ENCODE measurements at regions not wholly inside any gene's neighbourhood (a gene's known extent, or its start where the extent isn't known, plus 50 kb on each side); places are given as distances from the start of the nearest gene placed in this dataset.
A peak's percentile ranks its signal among the peaks of the same experiment; 100 is the strongest.

DNA sequence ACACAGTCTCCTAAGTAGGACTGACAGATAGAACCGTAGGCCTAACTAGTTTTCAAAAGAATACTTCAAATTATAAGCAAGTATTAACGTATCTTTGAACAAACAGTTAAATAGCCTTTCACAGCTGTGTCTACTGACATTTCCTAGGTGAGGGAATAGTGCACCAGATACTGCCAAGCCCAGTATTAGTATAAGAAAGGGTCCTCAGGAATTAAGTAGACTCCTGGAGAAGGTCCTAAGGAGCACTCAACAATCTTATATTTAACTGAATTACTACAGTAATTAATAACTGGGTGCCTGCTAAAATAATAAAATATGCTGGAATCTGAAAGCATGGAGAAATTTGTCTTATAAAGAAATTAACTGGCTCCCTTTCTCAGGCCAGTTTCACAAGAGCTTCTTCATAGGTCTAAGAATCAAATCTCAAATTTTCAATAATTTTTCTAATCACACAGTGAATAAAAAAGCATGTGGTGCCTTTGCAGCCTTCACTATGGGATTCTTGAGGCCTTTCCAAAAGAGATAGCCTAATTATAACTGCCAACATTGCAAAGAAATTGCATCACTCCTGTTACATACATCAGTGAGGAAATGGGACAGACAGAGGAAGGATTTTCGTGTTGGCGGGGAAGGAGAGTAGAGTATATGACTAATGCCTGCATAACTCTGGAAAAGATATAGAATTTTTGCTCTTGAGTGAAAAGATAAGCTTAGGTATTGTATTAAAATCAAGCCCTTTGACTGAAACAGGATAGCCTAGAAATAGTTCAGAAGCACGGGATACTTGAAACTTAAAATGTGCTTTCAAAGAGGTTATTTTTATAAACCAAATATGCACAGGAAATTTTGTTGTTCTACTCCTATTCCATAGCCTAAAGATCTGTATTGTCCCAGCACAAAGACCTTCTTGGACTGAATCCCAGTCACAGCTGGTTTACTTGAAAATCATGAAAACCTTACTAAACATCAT, 228.6 kb upstream of the STK17B start:
- peak; percentile 6 for DNase-seq

DNA sequence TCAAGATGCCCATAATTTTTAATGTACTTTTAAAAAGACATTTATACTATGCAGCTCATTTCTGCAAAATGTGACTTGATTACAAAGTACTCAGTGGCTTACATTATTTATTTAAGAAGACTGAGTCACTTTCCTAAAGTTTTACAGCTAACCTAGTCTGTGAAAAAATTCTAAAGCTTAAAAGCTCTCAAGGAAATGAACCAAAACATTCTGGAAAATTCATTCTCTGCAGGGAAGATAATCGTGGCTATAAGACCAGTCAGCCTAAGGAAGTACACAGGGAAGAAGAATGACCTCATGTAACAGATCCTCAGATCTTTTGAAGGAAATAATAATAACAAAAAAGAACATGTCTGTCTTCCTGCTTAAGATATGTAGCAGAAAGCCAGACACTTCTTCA, 232.1 kb upstream of the STK17B start:
- DNase-seq, result no peak

GRCh38 chr2:196404276-196404675, 232.9 kb upstream of the STK17B start:
- DNase-seq, result no peak

DNA sequence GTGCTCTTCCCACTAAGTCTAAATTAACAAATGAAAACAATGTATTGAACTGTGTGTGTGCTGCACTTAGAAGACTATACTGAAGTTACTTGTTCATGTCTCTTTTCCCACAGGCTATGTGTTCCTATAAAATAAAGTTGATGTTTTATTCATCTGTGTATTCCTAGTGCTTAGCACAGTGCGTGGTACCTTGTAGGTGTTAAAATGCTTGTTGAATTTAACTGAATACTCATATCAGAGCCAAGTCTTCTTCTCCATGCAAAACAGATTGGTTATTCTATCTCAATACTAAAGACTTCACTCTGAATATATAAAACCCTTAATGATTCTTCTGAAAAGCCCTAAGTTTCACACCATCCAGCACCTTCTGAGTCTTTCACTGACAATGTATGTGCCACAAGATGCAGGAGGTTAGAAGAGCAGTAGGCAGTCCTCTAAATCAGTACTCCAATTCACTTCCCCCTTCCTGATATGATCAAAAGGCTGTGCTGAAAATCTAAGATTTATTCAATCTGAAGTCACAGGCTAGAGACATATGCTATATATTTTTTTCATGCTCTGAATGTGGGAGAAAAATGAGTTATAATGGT, 231.7 kb upstream of the CCDC150 start:
- DNase-seq, result no peak

DNA sequence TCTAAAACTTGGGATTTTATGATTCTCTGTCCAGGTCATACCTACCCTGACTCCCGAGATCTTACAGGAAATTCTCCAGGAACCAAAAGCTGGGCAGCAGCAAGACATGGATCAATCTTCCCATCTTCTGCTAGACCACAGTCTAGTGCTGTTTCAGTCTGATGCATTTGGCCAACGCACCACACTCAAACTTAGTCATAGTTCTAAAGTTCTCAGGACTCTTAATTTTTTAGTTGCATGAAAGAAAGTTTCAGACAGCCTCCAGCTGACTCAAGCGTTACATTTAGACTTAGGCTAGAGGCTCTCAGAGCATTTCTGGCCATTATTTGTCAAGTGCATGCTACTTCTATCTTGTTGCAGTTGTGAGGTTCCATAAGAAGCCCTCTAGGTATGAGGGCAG, 230.1 kb upstream of the CCDC150 start:
- no peak for DNase-seq

DNA sequence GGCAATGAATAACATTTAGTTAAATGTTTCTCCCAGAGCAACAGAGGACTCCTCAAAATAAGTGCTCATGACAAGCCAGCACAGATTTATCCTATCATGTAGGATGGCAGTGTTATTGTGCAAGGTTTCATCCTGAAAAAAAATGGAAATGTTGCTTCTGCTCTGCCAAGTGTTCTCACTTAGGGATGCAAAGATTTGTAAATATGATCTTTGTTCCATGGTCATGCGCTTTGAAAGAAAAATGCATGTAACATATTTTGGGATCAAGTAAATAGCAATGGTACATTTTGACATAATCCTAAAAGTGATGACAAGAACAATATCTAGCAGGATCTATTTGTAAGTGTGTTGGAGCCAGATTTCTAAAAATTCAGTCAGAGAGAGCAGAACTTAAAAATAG, 229.5 kb upstream of the CCDC150 start:
- no peak for DNase-seq

- DNase-seq, result no peak
These were observed 225.7 kb upstream of the CCDC150 start for GRCh38 chr2:196413821-196414274.

DNA sequence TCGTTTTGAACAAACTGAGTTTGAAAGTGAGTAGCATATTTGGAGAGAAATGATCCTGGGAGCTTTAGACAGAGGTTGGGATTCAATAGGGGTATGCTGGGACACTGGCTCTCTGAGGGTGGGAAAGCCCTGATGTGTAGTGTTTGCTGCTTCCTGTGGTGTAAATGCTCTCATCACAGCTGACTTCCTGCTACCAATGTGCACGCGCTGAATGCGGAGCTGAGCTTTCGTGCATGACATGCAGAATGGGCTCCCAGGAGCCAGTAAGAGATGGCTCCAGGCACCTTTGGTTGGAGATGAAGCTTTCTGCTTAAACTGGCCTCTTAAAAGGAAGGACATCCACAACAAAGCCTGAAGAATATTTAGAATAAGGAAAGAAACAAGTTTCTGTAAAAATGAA, 224.1 kb upstream of the CCDC150 start:
- no peak for DNase-seq

GRCh38 chr2:196420143-196420542, 219.4 kb upstream of the CCDC150 start:
- no peak for DNase-seq

DNA sequence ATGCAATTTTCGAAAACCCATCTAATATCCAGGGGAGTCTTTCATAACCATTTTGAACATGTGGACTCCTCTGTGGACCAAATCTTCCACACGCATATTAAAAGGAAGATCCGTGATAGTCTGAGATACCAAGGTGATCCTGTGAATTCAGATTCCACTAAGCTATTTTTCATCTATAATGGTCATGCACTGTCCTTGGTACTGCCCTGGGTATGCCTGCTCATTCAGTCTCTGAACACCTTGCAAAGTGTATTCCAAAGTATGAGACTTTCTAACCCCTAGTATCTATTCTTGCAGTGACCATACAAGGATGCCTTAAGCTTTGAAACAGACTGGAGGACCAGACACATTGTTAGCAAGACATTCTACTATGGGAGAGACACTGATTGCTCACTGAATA, 217.6 kb upstream of the CCDC150 start:
- DNase-seq, result no peak

GRCh38 chr2:196422361-196422760, 217.2 kb upstream of the CCDC150 start:
- no peak for DNase-seq

GRCh38 chr2:196426122-196426521, 213.4 kb upstream of the CCDC150 start:
- DNase-seq, result no peak

- DNase-seq, result no peak
These were observed 211.4 kb upstream of the CCDC150 start for GRCh38 chr2:196427986-196428634.

- no peak for DNase-seq
These were observed 208.4 kb upstream of the CCDC150 start for GRCh38 chr2:196431076-196431475.

GRCh38 chr2:196431957-196432356, 207.6 kb upstream of the CCDC150 start:
- DNase-seq, result peak; percentile 23

DNA sequence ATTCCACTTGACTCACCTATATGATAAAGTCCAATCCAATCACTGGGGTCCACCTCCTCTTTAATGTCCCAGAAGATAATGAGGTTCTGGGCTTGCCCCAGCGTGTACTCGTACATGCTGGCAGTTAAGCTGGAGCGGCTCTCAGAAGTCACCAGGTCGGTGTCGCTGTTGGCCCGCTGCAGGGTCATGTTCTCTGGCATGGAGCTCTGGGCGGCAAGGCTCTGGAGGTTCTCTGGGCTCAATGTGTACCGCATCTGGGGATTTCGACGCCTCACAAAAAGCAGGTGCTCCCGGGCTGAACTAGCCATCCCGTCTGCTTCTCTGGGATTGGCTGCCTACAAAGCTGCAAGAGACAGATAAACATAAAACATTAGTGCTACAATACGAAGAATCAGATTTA, 206.4 kb upstream of the CCDC150 start:
- DNase-seq, result no peak

DNA sequence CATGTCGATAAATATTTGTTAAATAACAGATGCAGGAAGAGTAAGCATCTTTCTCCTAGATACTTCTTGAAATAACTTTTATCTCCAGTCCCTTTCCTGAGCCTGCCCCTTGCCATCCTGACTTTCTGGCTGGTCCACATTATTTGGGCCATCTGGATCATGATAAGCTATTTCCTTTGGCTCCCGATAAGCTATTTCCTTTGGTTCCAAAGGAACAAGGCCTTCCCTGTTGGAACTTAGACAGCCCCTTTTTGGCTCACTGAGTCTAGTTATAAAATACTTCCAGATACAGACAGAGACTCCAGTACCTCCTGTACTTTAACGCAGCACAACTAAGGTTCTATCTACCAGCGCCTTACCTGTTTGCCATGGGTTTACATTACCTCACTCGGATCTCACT, 205.3 kb upstream of the CCDC150 start:
- no peak for DNase-seq

GRCh38 chr2:196435189-196435588, 204.3 kb upstream of the CCDC150 start:
- no peak for DNase-seq

- DNase-seq, result no peak
These were observed 201.9 kb upstream of the CCDC150 start for GRCh38 chr2:196437626-196438025.

DNA sequence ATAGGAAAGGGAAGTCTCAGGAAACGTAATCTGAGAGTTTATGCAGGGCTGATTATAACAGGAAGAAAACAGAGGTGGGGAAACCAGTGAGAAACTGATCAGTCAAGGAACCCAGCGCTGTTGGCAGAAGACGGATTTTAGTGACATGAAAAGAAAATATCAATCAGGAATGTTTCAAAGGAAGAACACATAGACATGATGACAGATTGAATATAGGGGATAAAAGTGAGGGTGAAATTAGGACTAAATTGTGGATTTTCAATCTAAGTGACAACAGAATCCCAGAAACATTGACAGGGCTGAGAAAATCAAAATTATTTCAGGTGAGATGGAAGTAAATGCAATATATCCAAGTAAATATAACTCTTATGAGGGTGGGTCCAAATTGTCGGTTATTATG, 199.8 kb upstream of the CCDC150 start:
- DNase-seq, result no peak

DNA sequence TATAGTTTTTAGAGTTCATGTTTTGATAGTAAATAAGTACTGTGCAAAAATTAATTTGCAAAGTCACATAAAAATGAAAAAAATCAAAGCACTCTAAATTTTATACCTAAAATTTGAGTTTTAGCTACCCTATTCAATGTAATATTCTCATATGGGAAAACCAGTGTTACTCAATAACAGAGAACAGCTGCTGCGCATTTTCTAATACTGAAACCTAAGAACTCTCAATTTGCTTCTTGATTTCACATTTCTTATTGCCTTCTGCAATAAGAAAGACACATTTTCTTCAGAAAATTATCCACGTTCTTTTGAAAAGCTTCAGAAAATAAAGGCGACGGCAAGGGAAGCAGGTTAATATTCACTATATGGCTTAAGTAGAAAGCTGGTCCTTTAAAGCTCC, 199.1 kb upstream of the CCDC150 start:
- no peak for DNase-seq

GRCh38 chr2:196441527-196441926, 198.0 kb upstream of the CCDC150 start:
- no peak for DNase-seq

- DNase-seq, result no peak
These were observed 197.3 kb upstream of the CCDC150 start for GRCh38 chr2:196442211-196442610.

DNA sequence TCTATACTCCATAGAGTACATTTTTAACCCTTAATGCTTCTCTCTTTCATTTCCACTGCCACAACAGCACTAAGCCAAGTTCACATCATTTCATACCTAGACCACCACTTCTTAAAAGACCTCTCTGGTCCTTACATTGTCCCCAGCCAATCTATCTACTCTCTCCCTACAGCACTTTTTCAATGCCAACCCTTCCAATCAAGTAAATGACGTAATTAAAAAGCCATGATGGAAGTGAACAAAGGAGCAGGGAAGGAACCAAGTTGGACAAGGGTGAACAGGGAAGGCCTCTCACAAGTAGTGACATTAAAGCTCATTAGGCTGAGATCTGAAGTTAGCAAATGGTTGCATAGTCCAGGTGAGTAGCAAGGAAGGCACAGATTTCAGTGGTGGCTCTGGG, 195.1 kb upstream of the CCDC150 start:
- no peak for DNase-seq

All from DMS 273 treated with DMSO at 0.1 percent for 48 hours (cell line).